ENCODE measurements at regions not wholly inside any gene's neighbourhood (a gene's known extent, or its start where the extent isn't known, plus 50 kb on each side); places are given as distances from the start of the nearest gene placed in this dataset.

DNA sequence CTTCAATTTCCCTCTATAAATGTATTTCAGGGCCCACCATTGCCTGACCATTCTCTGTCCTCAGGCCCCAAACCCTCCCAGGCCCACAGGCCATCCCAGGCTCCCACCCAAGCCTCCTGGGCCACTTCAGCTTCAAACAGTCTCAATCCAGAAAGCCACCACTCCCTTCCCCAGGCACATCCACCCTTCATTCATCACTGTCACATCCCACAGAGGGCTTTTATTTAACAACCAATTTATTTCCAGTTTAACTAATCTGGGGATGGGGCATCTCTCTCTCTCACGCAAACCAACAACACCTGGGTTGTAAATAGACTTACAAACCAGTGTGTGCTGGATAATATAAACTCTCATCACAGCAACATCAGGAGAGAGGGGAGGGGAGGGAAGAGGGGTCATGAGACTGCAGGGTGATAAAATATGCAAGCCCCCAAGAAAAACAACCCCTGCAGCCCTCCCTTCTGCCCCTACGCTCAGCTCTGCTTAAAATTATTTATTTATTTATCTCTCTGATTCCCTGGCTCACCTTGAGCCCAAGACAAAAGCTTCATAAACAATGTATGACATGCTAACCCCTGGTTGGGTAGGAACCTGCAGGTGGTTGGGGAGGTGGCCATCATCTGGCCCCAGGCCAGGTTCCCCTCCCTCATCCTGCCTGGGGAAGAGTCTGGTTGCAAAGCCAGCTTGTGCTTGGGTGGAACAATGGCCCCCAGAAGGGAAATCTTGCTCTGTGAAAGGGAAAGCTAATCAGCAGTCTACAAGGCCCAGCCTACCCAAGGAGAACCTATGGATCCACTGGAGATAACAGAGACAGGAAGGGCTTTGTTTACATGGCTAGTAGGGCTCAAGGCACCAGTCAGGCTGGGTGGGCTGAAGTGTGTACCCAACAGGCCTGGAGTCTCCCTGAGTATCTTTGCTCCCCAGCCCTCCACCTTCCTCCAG, 359.2 kb downstream of the BUD13 start:
- DNase-seq (ENCODE audit: low spot score), result no peak

DNA sequence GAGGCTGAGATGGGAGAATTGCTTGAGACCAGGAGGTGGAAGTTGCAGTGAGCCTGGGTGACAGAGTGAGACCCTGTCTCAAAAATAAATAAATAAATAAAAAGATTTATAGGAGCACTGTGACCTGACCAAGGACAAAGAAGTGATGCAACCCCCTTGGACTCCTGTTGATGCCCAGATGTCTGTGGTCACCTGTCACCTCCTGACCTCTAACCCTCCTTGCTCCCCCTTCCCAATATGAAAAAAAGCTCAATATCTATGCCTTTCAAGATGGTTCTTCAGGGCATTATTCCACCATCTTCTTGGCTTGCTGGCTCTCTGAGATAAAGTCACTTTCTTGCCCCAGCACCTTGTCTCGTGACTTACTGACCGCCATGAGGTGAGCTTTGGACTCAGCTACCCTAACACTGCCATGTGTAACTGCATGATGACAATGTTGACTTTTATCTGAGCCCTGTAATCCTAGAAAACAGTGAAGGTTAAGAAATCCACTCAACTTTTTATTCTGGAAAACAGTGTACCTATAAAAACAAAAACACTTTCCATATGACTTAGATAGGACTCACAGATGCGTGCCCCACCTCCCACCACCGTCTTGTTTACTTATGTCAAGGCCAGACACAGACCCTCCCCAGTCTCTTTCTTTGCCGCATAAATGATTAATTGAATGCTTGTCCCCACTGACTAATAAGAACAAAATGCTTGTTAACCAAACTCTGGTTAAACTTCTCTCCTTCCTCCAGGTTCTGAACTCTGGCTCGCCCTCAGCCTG, 360.5 kb downstream of the BUD13 start:
- no peak for DNase-seq (ENCODE audit: low spot score)

DNA sequence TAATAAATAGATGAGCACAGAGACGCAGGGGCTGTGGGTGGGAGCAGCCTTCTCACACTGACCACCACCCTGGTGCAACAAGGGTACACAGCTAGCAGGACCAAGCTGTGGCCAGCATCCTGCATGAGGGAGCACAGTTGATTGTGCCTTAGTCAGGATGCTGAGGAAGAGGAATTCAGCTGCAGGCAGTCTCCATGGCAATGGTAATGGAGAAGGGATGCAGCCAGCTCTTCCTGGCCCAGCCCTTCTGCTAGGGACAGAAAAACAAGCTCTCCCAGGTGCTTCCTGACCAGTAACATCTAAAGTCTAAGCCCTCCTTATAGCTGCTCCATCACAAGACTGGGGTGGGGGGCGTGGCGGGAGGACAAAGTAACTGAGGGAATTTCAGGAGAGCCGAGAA, 363.5 kb downstream of the BUD13 start:
- no peak for DNase-seq (ENCODE audit: low spot score)

DNA sequence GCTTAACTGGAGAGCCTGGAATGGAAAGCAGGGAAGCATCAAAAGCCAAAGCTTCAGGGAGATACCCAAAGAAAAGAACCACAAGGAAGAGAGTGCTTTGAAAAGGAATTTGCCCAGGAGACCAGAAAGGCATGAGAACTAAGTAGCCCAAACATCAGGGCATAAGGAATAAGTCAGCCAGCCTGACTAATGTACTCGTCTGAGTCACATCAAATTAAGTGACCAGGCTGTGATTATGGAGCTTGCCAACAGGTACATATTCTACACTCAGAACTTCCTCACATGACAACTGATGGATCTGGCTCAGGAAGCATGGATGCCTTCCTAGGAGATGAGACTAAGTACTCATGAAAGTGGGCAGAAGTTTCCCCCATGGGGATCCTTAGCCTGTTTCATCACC, 366.7 kb downstream of the BUD13 start:
- DNase-seq (ENCODE audit: low spot score), result no peak

DNA sequence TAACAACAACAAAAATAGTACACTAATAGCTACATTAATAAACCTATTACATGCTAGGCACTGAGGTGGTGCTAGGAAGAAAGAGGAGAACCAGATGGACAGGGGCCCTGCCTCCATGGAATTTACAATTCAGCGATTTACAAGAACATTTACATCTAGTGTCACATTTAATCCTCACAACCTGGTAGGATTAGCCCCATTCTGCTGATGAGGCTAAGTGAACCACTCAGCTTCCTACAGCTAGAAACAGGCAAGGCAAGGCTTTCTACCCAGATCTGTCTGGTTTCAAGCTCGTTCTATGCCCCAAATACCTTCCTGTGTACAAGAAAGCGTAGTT, 368.4 kb downstream of the BUD13 start:
- no peak for DNase-seq (ENCODE audit: low spot score)

DNA sequence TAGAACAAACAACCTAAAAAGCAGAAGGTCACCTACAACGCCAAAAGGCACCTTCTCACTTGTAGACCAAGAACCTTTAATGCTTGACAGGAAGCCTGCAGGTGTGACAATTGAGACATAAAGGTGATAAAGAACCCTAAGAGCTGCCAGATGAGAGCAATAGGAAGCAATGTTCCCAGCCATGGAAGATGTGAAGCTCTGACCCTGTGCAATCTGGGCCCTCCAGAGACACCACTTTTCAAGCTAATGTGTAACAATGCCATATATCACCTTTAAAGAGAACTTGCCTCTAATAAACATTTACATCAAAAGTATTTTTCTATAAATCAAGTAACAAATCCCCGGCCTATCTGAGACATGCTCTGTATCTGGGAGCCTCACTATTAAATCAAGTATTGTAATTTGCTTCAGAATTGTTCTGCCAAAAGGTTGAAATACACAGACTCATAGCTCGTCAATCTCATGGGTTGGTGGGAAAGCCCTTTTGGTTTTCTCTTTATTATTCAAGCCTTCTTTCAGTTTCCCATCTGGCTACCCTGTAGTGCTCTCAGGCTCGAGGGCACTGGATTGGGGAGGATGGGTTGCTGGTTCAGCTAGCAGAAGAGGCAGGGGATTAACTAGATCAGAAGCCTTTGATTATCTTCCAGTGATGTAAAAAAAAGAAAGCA, 368.9 kb downstream of the BUD13 start:
- no peak for DNase-seq (ENCODE audit: low spot score)

DNA sequence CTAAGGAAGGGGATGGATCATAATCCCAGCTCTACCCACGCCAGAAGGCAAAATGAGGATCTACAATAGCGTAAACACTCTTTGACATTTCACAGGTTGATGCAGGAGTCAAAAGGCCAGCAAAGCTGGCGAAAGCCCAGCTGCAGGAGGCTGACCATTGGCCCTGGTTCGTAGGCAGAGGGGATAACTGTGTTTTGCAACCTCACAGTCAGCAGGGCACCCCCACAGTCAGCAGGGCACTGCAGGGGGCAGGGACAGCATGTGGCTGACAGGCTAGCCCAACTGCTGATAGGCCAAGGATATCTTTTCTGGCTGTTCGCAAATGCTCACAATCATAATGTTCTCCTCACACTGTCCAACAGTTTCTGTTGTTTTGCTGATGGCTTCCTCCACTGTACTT, 372.7 kb downstream of the BUD13 start:
- DNase-seq (ENCODE audit: low spot score), result no peak

DNA sequence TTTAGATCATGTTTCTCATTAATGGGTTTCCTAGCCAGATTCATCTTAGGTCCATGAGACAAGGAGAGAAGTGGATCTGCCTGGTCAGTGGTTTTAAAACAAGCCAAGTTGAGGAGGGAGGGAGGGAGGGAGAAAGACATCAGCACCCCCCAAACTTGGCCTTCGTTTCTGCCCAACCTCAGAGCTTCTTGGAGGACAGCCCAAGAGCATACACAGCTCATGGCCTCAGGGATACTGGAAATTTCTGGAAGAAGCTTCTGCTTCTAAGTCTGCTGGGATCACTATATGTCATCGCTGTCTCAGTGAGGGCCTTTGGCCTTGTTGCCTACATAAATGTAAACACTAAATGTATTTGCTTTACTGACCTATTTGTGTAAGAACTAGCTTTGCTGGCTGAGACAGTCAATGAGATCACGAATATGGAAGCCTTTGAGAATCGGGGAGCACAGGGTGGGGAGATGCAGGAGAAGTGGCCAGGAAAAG, 375.1 kb downstream of the BUD13 start:
- DNase-seq (ENCODE audit: low spot score), result no peak

DNA sequence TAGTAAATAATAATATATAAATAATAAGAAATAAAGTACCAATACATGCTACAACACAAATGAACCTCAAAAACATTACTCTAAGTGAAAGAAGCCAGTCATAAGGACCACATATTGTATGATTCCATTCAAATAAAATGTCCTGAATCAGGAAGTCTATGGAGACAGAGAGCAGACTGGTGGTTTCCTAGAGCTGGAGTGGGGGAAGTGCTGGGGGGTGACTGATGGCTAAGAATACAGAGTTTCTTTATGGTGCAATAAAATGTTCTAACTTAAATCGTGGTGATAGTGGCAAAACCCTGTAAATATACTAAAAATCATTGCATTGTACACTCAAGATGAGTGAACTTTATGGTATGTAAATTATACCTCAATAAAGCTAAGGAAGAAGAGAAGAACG, 376.5 kb downstream of the BUD13 start:
- DNase-seq (ENCODE audit: low spot score), result no peak

DNA sequence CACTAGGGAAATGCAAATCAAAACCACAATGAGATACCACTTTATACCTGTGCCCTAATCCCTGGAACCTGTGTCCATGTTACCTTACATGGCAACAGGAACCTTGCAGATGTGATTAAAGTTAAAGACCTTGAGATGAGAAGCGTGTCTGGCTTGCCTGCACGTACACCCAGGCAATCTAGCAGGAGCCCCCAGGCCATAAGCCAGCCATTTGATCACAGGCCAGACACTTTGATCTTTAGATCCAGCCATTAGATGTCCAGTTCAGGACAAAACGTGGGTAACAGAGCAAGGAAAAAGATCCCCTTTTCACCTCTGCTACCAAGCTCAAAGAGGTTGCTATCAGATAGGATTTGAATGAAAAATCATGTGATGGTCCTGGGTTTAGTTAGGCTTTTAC, 378.8 kb downstream of the BUD13 start:
- no peak for DNase-seq (ENCODE audit: low spot score)

DNA sequence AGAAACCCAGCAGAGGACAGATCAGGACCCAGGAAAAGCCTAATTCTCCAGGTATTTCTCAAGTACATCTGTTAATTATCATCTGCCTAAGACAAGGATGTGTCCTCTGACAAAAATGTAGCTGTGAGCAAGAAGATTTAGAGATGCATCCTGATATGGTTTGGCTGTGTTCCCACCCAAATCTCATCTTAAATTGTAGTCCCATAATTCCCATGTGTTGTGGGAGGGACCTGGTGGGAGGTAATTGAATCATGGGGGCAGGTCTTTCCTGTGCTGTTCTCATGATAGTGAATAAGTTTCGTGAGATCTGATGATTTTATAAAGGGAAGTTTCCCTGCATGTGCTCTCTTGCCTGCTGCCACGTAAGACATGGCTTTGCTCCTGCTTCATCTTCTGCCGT, 381.8 kb downstream of the BUD13 start:
- DNase-seq (ENCODE audit: low spot score), result no peak

DNA sequence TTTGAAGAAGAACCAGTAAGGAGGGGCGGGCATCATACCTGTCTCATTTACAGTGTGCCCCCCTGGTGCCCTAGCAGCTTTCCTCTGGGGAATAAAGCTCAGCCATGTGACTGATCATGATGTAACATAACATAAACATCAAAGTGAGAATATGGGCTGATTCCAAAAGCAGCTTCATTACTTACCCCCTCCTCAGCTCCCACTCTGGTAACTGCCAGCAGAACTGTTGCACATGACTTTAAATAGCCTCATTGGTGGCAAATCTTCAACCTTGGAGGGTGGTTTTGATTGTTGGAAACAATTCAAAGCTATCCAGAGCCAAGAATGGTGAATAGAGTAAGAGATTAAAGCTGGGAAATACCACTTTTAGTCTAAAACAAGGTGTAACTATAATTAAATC, 384.6 kb downstream of the BUD13 start:
- DNase-seq (ENCODE audit: low spot score), result no peak

DNA sequence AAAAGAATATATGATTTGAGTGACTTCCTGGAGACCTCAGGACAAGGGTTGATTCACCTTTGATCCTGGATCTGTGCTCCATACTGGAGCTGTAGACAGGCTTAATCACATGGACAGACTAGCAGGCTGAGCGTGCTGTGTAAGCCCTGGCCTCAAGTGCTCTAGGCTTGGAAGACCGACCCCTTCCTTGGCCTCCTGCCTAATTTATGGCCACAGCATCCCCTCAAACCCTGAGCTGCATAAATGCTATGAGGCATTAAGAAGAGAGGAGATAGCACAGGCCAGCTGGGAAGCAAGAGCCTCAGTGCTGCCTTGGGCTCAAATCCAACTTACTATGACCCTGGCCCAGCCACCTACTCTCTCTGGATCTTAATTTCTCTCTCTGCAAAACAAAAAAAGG, 385.1 kb downstream of the BUD13 start:
- DNase-seq (ENCODE audit: low spot score), result no peak

DNA sequence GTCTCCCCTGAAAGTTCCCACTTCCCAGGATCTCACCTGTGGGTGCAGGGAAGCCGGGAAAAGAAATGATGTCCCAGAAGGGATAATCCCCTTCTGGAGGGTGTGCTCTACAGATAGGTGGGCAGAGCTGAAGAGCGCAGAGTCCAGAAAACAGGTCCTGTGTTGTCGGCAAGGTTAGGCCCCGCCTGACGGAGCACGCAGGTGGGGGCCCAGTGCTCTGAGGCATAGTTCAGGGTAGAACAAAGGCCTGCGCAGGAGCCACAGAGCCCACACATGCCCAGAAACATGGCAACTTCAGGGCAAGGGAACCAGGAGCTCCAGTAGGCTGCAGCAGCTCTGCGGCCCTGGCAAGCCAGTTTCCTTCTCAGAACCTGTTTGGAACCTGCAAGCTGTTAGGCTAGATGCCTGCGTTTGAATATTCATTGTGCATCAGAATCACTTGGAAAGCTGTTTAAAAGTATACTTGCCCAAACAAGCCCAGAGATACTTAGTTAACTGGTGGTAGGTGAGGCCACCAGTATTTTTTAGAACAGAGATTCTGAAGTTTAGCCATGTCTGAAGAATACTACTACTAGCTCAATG, 386.6 kb downstream of the BUD13 start:
- no peak for DNase-seq (ENCODE audit: low spot score)

DNA sequence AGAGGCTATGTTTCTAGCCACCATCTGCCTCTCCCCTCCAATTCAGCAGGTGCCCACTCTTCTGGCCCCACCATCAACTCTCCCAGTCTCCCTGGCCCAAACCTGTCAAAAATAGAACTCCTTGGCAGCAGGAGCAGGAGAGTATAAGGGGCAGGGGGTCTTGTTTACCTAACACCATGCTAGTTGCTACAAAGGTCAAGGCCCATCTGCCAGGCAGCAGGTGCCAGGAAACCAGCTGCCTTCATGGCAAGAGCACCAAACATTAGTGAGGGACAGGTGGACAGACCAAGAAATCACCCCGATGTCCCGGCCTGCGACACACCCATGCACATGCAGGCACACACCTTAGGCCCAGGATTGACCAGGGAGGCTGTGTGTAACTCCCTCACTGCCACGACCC, 387.9 kb downstream of the BUD13 start:
- no peak for DNase-seq (ENCODE audit: low spot score)

DNA sequence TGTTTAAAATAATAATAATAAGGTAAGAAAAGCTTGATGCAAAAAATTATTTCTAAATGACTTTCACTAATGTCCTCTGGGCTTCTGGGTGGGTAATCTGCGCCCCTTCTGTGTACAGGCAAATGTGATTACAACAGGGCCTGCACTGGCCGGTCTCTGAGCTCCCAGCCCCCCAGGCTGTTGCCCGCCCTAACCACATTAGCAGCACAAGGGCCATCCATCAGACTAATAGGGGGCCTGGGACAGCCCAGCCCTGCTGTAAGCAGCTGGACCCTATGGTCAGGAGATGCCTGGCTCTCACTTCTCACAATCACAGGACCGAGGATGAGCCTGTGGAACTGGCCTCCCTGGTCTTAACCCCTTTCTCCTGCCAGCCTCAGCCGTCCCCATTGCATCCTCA, 388.4 kb downstream of the BUD13 start:
- DNase-seq (ENCODE audit: low spot score), result no peak

DNA sequence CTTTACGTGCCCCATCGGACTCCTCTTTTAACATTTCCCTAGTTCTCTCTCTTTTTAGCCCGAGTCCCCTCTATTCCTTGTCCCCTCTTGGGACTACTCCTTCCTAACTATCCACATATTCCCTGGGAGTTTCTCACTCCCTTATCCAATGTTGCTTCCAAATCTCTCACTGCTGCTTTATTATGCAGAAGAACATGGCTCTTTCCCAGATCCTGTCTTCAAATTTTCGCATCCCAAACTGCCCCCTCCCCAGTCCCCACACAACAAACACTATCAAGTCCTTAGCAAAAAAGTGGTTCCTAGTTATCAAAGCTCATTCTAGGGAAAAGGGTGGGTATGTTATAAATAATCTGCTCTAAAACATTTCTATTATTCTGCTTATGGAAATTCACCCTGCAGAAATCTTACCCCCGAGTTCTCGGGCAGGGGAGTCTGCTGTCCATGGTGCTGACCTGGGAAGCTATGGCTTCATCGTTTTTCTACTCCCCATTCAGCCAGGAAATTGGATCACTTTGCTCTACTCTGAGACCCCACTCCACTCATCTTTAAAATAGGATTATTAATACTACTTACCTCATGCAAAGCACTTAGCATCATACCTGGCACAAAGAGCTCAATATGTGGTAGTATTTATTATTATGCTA, 393.5 kb downstream of the BUD13 start:
- no peak for DNase-seq (ENCODE audit: low spot score)

DNA sequence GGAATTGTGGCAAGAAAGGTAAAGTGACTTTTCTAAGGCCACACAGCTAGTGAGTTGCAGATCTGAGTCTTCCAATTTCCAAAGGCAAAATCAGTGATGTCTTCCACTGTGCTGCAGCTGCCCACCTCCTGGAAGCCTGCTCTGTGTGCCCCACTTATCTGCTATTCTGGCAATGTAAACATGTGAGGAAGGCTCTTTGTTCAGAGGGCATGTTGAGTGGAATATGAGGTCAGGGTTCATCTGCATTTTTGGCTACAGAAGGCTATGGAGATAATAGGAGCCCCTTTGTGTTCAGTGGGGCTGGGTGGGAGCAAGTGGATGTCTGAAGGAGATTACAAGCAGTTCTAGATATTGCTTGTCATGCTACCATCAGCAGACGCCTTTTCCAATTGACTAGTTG, 396.2 kb downstream of the BUD13 start:
- DNase-seq (ENCODE audit: low spot score), result no peak

DNA sequence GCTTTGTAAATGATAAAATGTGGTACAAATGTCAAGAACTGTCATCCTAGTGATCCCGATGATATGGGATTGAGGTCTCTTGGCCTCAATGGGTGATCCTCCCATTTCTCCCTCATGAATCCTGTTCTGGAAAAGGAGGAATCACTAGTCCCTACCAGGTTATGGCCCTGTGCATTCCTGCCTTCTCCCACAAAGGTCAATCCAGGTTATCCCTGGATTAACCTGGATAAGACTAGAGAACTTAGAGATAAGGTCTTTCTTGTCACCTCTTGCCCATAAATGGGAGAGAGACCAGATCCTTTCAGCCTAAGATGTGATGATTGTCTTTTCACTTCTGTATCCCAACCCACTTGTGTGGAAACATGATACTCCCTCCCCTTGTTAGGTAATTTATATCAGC, 396.7 kb downstream of the BUD13 start:
- no peak for DNase-seq (ENCODE audit: low spot score)

DNA sequence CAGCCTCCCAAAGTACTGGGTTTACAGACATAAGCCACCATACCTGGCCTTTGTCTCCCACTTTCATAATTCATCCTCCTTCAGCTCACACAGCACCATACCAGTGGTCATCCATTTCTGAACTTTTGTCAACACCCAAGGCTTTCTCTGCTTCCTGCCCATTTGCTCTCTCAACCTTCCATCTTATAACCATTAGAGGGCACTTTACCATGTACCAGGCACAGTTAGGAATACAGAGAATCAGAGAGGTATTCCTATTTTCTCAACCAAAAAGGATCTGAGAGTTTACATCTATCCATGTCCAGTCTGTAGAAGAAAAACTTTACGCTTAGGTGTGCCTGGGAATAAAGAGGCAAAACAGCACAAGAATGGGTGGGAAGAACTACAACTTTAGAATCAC, 397.6 kb downstream of the BUD13 start:
- no peak for DNase-seq (ENCODE audit: low spot score)

DNA sequence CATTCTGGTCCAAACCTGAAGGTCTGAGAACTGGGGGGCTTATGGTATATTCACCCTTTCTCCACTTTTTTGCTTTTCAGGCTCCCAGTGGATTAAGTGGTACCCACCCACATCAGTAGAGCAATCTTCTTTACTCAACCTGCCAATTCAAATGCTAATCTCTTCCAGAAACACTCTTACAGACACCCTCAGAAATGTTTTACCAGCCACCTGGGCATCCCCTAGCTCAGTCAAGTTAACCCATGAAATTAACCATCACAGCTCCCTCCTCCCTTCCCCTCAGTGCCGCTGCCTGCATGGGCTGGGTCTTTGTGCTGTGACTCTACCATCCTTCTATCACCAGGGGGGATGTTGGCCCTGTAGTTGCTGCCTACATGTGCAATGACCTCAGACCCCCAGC, 398.7 kb downstream of the BUD13 start:
- DNase-seq (ENCODE audit: low spot score), result no peak
